ENCODE measurements at regions not wholly inside any gene's neighbourhood (a gene's known extent, or its start where the extent isn't known, plus 50 kb on each side); places are given as distances from the start of the nearest gene placed in this dataset.

DNA sequence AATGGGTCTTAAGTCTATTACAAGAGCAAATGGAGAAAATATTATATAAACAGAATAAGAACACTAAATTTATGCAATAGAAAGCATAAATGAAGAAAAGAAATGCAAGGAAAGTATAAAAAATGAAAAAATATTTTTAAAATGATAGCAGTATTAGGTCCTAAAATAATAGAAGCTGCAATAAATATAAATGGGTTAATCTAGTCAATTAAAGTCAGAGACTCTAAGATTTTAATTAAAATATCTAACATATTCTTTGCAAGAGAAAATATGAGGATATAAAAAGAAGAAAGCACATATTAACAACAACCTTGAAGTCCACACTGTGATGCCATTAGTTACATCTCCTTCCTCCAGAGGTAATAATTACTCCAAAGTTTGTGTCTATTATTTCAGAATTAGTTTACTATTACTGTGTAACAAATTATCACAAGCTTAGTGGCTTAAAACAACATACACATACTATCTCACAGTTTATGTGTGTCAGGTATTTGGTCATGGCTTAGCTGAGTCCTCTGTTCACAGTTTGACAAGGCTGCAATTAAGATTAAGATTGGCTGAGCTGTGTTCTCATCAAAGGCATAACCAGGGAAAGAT, 174.9 kb downstream of the NAA11 start:
- BruUV-seq (replicated peaks), result no TSS peak

DNA sequence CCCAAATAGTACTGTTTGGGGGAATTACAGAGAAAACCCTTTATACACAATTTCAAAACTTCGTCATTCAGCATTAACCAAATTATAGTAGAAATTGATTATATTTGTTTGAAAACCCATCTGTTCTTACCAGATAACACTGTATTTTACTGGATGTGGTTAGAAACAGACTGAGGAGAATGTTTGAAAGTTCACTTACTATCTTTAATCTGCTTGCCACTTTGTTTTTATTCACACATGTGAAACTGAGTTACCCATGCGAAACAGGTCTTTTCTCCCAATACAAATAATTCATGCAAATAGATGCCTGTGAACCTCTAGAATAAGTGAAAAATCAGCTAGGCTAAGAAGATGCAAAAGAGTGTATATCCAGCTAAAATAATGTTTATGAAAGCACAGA, 177.5 kb downstream of the NAA11 start:
- no TSS peak for BruUV-seq (replicated peaks)
- TF ChIP-seq CTCF (conservative IDR thresholded peaks at IDR 0.05; ENCODE audit: low read length), result no peak
- no peak for DNase-seq (ENCODE audit: low spot score)
- no peaks in the 10 kb centered on the region for H3K4me1 ChIP-seq (ENCODE audit: insufficient read depth, low read length, poor library complexity, severe bottlenecking)
- no peak overlapping the region for H3K4me3 ChIP-seq (ENCODE audit: low read depth, low read length, poor library complexity, severe bottlenecking)
- no peak overlapping the region for H2AFZ ChIP-seq (ENCODE audit: low read length)
- H3K9me2 ChIP-seq (ENCODE audit: insufficient read depth, low read length), result no peaks in the 10 kb centered on the region
- no peaks in the 10 kb centered on the region for H3K36me3 ChIP-seq (ENCODE audit: insufficient read depth, low read length)
- no peak overlapping the region for H3K4me2 ChIP-seq (ENCODE audit: low read length)
- no peaks in the 10 kb centered on the region for H3K79me2 ChIP-seq (ENCODE audit: insufficient read depth, low read depth, low read length)
- ChIA-PET CTCF (ENCODE audit: unreplicated experiment) (no interaction called here), POLR2A (interaction anchor here (0.7 kb wide), 1 partner anchor 29 kb away, joined by 4 read pairs; no protein-coding TSS in a partner anchor)
- no peak overlapping the region for H3K27ac ChIP-seq (ENCODE audit: low read depth, low read length, poor library complexity, severe bottlenecking)
- no peaks in the 10 kb centered on the region for H4K20me1 ChIP-seq (ENCODE audit: insufficient read depth, low read length)
- H3K9me3 ChIP-seq (ENCODE audit: low read length), result no peaks in the 10 kb centered on the region
- intact Hi-C loops (cut with micrococcal nuclease; ENCODE audit: unreplicated experiment), result no loop called here

More for the DNA sequence above, 174.9 kb downstream of the NAA11 start:
- H3K4me2 ChIP-seq (ENCODE audit: low read length), result no peak overlapping the region
- H3K27ac ChIP-seq (ENCODE audit: low read depth, low read length, poor library complexity, severe bottlenecking), result no peak overlapping the region
- H4K20me1 ChIP-seq (ENCODE audit: insufficient read depth, low read length), result no peaks in the 10 kb centered on the region
- H3K9me2 ChIP-seq (ENCODE audit: insufficient read depth, low read length), result no peaks in the 10 kb centered on the region
- POLR2A ChIA-PET, result no interaction called here
- intact Hi-C loops (cut with micrococcal nuclease; ENCODE audit: unreplicated experiment), result no loop called here
- no peaks in the 10 kb centered on the region for H3K36me3 ChIP-seq (ENCODE audit: insufficient read depth, low read length)
- no peaks in the 10 kb centered on the region for H3K9me3 ChIP-seq (ENCODE audit: low read length)
- CTCF ChIA-PET (ENCODE audit: unreplicated experiment), result no interaction called here
- H2AFZ ChIP-seq (ENCODE audit: low read length), result no peak overlapping the region
- TF ChIP-seq CTCF (conservative IDR thresholded peaks at IDR 0.05; ENCODE audit: low read length), result no peak
- TF ChIP-seq EZH2phosphoT487 (IDR thresholded peaks at IDR 0.05; ENCODE audit: borderline replicate concordance, low read depth, low read length), result no peak
- H3K4me3 ChIP-seq (ENCODE audit: low read depth, low read length, poor library complexity, severe bottlenecking), result no peak overlapping the region
- H3K4me1 ChIP-seq (ENCODE audit: insufficient read depth, low read length, poor library complexity, severe bottlenecking), result no peaks in the 10 kb centered on the region
- DNase-seq (ENCODE audit: low spot score), result no peak
- no peaks in the 10 kb centered on the region for H3K79me2 ChIP-seq (ENCODE audit: insufficient read depth, low read depth, low read length)

DNA sequence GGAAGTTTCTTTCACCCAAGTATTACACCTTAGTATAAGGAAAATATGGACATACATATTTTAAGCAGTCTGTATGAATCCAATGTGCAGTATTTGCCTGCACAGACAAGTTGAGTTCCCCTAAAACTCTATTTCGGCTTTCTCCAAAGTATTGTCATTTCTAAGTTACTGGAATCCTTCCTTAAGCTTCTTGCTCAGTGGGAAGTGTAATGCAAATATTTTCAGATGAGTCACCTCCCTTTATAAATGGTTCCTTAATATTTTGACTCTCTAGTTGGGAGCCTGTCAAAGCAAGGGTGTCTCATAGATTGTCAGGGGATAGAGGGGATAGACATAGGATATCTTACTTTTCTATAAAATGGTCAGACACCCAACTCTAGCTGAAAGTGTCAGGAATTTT, 178.6 kb downstream of the NAA11 start:
- H3K4me2 ChIP-seq (ENCODE audit: low read length), result no peak overlapping the region
- no peak for TF ChIP-seq CTCF (conservative IDR thresholded peaks at IDR 0.05; ENCODE audit: low read length)
- TF ChIP-seq EZH2phosphoT487 (IDR thresholded peaks at IDR 0.05; ENCODE audit: borderline replicate concordance, low read depth, low read length), result no peak
- no TSS peak for BruUV-seq (replicated peaks)
- H3K27ac ChIP-seq (ENCODE audit: low read depth, low read length, poor library complexity, severe bottlenecking), result no peak overlapping the region
- H3K4me1 ChIP-seq (ENCODE audit: insufficient read depth, low read length, poor library complexity, severe bottlenecking), result no peaks in the 10 kb centered on the region
- H3K9me3 ChIP-seq (ENCODE audit: low read length), result no peaks in the 10 kb centered on the region
- POLR2A ChIA-PET, result interaction anchor here (0.6 to 1.4 kb wide), 3 partner anchors 8 to 87 kb away, joined by 3 to 6 read pairs (median 5); no protein-coding TSS in a partner anchor
- H3K9me2 ChIP-seq (ENCODE audit: insufficient read depth, low read length), result no peaks in the 10 kb centered on the region
- no peaks in the 10 kb centered on the region for H4K20me1 ChIP-seq (ENCODE audit: insufficient read depth, low read length)
- CTCF ChIA-PET (ENCODE audit: unreplicated experiment), result no interaction called here
- intact Hi-C loops (cut with micrococcal nuclease; ENCODE audit: unreplicated experiment), result no loop called here
- no peak overlapping the region for H3K4me3 ChIP-seq (ENCODE audit: low read depth, low read length, poor library complexity, severe bottlenecking)
- DNase-seq (ENCODE audit: low spot score), result no peak
- H3K79me2 ChIP-seq (ENCODE audit: insufficient read depth, low read depth, low read length), result no peaks in the 10 kb centered on the region
- no peak overlapping the region for H2AFZ ChIP-seq (ENCODE audit: low read length)
- no peaks in the 10 kb centered on the region for H3K36me3 ChIP-seq (ENCODE audit: insufficient read depth, low read length)

Data from OCI-LY7 (cell line).